ENCODE measurements at regions not wholly inside any gene's neighbourhood (a gene's known extent, or its start where the extent isn't known, plus 50 kb on each side); places are given as distances from the start of the nearest gene placed in this dataset.

DNA sequence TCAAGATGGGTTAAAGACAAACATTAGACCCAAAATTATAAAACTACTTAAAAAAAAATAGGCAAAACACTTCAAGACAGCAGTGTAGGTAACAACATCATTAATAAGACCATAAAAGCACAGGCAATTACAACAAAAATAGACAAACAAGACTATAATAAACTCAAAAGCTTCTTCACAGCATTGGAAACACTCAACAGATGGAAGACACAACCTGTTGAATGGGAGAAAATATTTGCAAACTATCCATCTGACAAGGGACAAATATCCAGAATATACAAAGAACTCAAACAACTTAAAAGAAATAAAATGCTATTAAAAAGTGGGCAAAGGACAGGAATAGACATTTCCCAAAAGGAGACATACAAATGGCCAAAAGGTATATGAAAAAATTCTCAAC lies 170.7 kb downstream of the HHIP start:
- Histone ChIP-seq H3K27me3 (ENCODE audit: control insufficient read depth, extremely low read depth, insufficient read depth, low read length) (no peaks in the 10 kb centered on the region), H3K9me3 (ENCODE audit: control insufficient read depth, low read depth, low read length) (no peaks in the 10 kb centered on the region), H3K4me1 (ENCODE audit: control insufficient read depth, extremely low read depth, insufficient read depth, low read length) (no peaks in the 10 kb centered on the region), H3K4me2 (ENCODE audit: control insufficient read depth, extremely low read depth, insufficient read depth, low read depth, low read length) (no peak overlapping the region), H3K9ac (ENCODE audit: control insufficient read depth, extremely low read depth, insufficient read depth, low read length) (no peak overlapping the region), H3K36me3 (ENCODE audit: control insufficient read depth in 2 of 2, extremely low read depth in 1 of 2, insufficient read depth in 2 of 2, low read length in 2 of 2) (no peaks in the 10 kb centered on the region), H3K79me2 (ENCODE audit: control insufficient read depth, insufficient read depth, low read length) (no peaks in the 10 kb centered on the region), H4K20me1 (ENCODE audit: control insufficient read depth, extremely low read depth, insufficient read depth, low read length) (no peaks in the 10 kb centered on the region), H3K9me1 (ENCODE audit: control insufficient read depth, extremely low read depth, insufficient read depth, low read length) (no peaks in the 10 kb centered on the region), H2AFZ (ENCODE audit: control insufficient read depth, low read length) (no peak overlapping the region), H3K4me3 (ENCODE audit: control insufficient read depth in 2 of 3, extremely low read depth in 1 of 3, insufficient read depth in 2 of 3, low read depth in 1 of 3, low read length in 3 of 3) (no peak overlapping the region), H3K27ac (ENCODE audit: control insufficient read depth, insufficient read depth, low read length) (no peak overlapping the region)
- DNase-seq (ENCODE audit: low read depth, low spot score) (no peak), FAIRE-seq (no peak)
- dilution Hi-C loops (cut with MboI; ENCODE audit: extremely low pct_ligation_motif_present, low sequenced_read_pairs), result no loop called here
- TF ChIP-seq EZH2 (IDR thresholded peaks at IDR 0.05; ENCODE audit: low read length), result no peak
- TF ChIP-seq, protein P1, sequence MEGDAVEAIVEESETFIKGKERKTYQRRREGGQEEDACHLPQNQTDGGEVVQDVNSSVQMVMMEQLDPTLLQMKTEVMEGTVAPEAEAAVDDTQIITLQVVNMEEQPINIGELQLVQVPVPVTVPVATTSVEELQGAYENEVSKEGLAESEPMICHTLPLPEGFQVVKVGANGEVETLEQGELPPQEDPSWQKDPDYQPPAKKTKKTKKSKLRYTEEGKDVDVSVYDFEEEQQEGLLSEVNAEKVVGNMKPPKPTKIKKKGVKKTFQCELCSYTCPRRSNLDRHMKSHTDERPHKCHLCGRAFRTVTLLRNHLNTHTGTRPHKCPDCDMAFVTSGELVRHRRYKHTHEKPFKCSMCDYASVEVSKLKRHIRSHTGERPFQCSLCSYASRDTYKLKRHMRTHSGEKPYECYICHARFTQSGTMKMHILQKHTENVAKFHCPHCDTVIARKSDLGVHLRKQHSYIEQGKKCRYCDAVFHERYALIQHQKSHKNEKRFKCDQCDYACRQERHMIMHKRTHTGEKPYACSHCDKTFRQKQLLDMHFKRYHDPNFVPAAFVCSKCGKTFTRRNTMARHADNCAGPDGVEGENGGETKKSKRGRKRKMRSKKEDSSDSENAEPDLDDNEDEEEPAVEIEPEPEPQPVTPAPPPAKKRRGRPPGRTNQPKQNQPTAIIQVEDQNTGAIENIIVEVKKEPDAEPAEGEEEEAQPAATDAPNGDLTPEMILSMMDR (optimal IDR thresholded peaks at IDR 0.05 in 1 of 3, IDR thresholded peaks at IDR 0.05 in 1 of 3, conservative IDR thresholded peaks at IDR 0.05 in 1 of 3; ENCODE audit: extremely low read depth in 1 of 3, insufficient read depth in 2 of 3, low read length in 3 of 3), result no peak

DNA sequence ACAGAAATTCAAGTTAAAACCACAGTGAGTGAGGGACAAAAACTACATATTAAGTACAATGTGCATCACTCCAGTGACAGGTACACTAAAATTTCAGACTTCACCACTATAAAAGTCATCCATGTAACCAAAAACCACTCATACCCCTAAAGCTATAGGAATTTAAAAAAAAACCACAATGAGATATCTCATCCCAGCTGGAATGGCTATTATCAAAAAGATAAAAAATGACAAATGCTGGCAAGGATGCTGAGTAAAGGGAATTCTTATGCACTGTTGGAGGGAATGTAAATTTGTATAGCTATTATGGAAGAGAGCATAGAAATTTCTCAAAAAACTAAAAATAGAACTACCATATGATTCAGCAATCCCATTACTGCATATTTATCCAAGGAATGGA lies 171.1 kb downstream of the HHIP start:
- no peak for TF ChIP-seq EZH2 (IDR thresholded peaks at IDR 0.05; ENCODE audit: low read length)
- TF ChIP-seq, protein P1 (optimal IDR thresholded peaks at IDR 0.05 in 1 of 3, IDR thresholded peaks at IDR 0.05 in 1 of 3, conservative IDR thresholded peaks at IDR 0.05 in 1 of 3; ENCODE audit: extremely low read depth in 1 of 3, insufficient read depth in 2 of 3, low read length in 3 of 3), result no peak
- no peaks in the 10 kb centered on the region for H3K79me2 ChIP-seq (ENCODE audit: control insufficient read depth, insufficient read depth, low read length)
- H3K9me1 ChIP-seq (ENCODE audit: control insufficient read depth, extremely low read depth, insufficient read depth, low read length), result no peaks in the 10 kb centered on the region
- H3K36me3 ChIP-seq (ENCODE audit: control insufficient read depth in 2 of 2, extremely low read depth in 1 of 2, insufficient read depth in 2 of 2, low read length in 2 of 2), result no peaks in the 10 kb centered on the region
- no peak overlapping the region for H3K27ac ChIP-seq (ENCODE audit: control insufficient read depth, insufficient read depth, low read length)
- H3K4me2 ChIP-seq (ENCODE audit: control insufficient read depth, extremely low read depth, insufficient read depth, low read depth, low read length), result no peak overlapping the region
- H3K4me3 ChIP-seq (ENCODE audit: control insufficient read depth in 2 of 3, extremely low read depth in 1 of 3, insufficient read depth in 2 of 3, low read depth in 1 of 3, low read length in 3 of 3), result no peak overlapping the region
- H4K20me1 ChIP-seq (ENCODE audit: control insufficient read depth, extremely low read depth, insufficient read depth, low read length), result no peaks in the 10 kb centered on the region
- no peak overlapping the region for H2AFZ ChIP-seq (ENCODE audit: control insufficient read depth, low read length)
- no peaks in the 10 kb centered on the region for H3K9me3 ChIP-seq (ENCODE audit: control insufficient read depth, low read depth, low read length)
- H3K9ac ChIP-seq (ENCODE audit: control insufficient read depth, extremely low read depth, insufficient read depth, low read length), result no peak overlapping the region
- H3K27me3 ChIP-seq (ENCODE audit: control insufficient read depth, extremely low read depth, insufficient read depth, low read length), result no peaks in the 10 kb centered on the region
- dilution Hi-C loops (cut with MboI; ENCODE audit: extremely low pct_ligation_motif_present, low sequenced_read_pairs), result no loop called here
- DNase-seq (ENCODE audit: low read depth, low spot score), result no peak
- H3K4me1 ChIP-seq (ENCODE audit: control insufficient read depth, extremely low read depth, insufficient read depth, low read length), result no peaks in the 10 kb centered on the region
- FAIRE-seq, result no peak

Measured in keratinocyte (primary cell).